ENCODE measurements at regions not wholly inside any gene's neighbourhood (a gene's known extent, or its start where the extent isn't known, plus 50 kb on each side); places are given as distances from the start of the nearest gene placed in this dataset.

DNA sequence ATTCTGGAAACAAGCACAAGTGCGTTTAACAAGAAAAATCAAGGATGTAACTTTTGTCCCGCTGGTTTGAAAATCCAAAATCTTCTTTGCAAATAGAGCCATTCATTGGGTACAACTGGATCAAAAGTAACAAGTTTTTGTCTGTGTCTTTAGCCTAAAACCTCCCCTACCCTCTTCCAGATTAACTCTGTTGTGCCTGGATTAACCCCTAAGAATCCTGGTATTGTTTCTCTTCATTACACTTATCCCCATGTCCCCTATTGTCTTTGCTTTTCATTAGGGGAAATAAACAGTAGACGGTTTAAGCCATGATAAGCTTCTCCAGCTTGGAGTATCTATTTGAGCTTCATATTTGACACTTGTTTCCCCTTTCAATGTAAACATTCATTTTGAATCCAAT lies 242.1 kb upstream of the ARGLU1 start:
- Mint-ChIP-seq H3K27ac (peak overlapping the region; percentile 2 to 79 (median 23); a peak in 5 of 7 replicates), H3K27me3 (ENCODE audit: low read depth) (peaks cover 2% of the 10 kb centered on the region; the same call in 1 of the 2 replicates), H3K4me3 (no peak overlapping the region), H3K36me3 (ENCODE audit: insufficient read depth in 1 of 3, low read depth in 3 of 3) (no peaks in the 10 kb centered on the region), H3K9me3 (no peaks in the 10 kb centered on the region; a peak in 1 of 5 replicates), H3K4me1 (peaks cover 54 to 58% of the 10 kb centered on the region in 2 experiments)
- H3K79me2 ChIP-seq (ENCODE audit: insufficient read depth, low read length) = no peaks in the 10 kb centered on the region
- H2BK5ac ChIP-seq (ENCODE audit: insufficient read length, low read length) = no peak overlapping the region
- no peak overlapping the region for H4K91ac ChIP-seq (ENCODE audit: insufficient read length, low read depth, low read length)
- H2AFZ ChIP-seq (ENCODE audit: low read length) = no peak overlapping the region
- no peak overlapping the region for H3T11ph ChIP-seq (ENCODE audit: low read length)
- H4K20me1 ChIP-seq (ENCODE audit: control insufficient read depth, insufficient read depth, insufficient read length) = no peaks in the 10 kb centered on the region
- H3K14ac ChIP-seq (ENCODE audit: insufficient read depth, low read length) = no peak overlapping the region
- H2BK15ac ChIP-seq (ENCODE audit: low read depth, low read length) = no peak overlapping the region
- H2BK12ac ChIP-seq (ENCODE audit: insufficient read length, low read depth, low read length) = no peak overlapping the region
- no peak overlapping the region for H4K8ac ChIP-seq (replicated peaks; ENCODE audit: insufficient read length, low read depth, low read length)
- no peak for DNase-seq
- no peak overlapping the region for H3K4ac ChIP-seq (ENCODE audit: low read depth, low read length)
- no peak overlapping the region for H3K18ac ChIP-seq (ENCODE audit: insufficient read length, low read depth, low read length)
- no peaks in the 10 kb centered on the region for H3K27me3 ChIP-seq (ENCODE audit: insufficient read depth, low read length)
- H3K4me1 ChIP-seq (ENCODE audit: insufficient read depth, low read length) = peaks cover 9% of the 10 kb centered on the region
- H3K9ac ChIP-seq (ENCODE audit: extremely low read depth, insufficient read length, low read length) = no peak overlapping the region
- no peak overlapping the region for H2BK20ac ChIP-seq (ENCODE audit: low read depth, low read length, poor library complexity, severe bottlenecking)
- no peaks in the 10 kb centered on the region for H3K79me1 ChIP-seq (ENCODE audit: insufficient read depth, low read depth, low read length, poor library complexity, severe bottlenecking)
- no peaks in the 10 kb centered on the region for H3K9me3 ChIP-seq (ENCODE audit: control insufficient read depth, low read depth, low read length)
- no peak overlapping the region for H4K5ac ChIP-seq (ENCODE audit: insufficient read length, low read depth, low read length)
- no peak overlapping the region for H3K56ac ChIP-seq (ENCODE audit: insufficient read length, low read depth, low read length)
- H3K27ac ChIP-seq (ENCODE audit: insufficient read length, low read depth, low read length) = no peak overlapping the region
- WGBS (ENCODE audit: extremely low coverage, insufficient read length, low lambda C conversion rate) = no CpG with 5 or more reads among the region's 3 CpGs
- TF ChIP-seq, protein P1, sequence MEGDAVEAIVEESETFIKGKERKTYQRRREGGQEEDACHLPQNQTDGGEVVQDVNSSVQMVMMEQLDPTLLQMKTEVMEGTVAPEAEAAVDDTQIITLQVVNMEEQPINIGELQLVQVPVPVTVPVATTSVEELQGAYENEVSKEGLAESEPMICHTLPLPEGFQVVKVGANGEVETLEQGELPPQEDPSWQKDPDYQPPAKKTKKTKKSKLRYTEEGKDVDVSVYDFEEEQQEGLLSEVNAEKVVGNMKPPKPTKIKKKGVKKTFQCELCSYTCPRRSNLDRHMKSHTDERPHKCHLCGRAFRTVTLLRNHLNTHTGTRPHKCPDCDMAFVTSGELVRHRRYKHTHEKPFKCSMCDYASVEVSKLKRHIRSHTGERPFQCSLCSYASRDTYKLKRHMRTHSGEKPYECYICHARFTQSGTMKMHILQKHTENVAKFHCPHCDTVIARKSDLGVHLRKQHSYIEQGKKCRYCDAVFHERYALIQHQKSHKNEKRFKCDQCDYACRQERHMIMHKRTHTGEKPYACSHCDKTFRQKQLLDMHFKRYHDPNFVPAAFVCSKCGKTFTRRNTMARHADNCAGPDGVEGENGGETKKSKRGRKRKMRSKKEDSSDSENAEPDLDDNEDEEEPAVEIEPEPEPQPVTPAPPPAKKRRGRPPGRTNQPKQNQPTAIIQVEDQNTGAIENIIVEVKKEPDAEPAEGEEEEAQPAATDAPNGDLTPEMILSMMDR (conservative IDR thresholded peaks at IDR 0.05) = no peak
- H3K23me2 ChIP-seq (ENCODE audit: insufficient read length, low read depth, low read length, poor library complexity, severe bottlenecking) = no peaks in the 10 kb centered on the region
- H3K4me2 ChIP-seq (ENCODE audit: insufficient read depth, insufficient read length, low read length) = no peak overlapping the region
- H2AK5ac ChIP-seq (ENCODE audit: insufficient read length, low read length) = no peak overlapping the region
- H3K23ac ChIP-seq (ENCODE audit: insufficient read length, low read depth, low read length) = no peak overlapping the region
- no peak overlapping the region for H2BK120ac ChIP-seq (ENCODE audit: low read depth, low read length, poor library complexity, severe bottlenecking)

Measured in H9 (cell line).